ENCODE measurements at regions not wholly inside any gene's neighbourhood (a gene's known extent, or its start where the extent isn't known, plus 50 kb on each side); places are given as distances from the start of the nearest gene placed in this dataset.

- in situ Hi-C loops (cut with HindIII; ENCODE audit: low pct_unique_long_range_greater_than_20kb, low sequenced_read_pairs): no loop called here
- DNase-seq (ENCODE audit: low read depth, low spot score): no peak
Observed at GRCh38 chr2:41141146-41141791, 689.4 kb upstream of the SLC8A1 start.

GRCh38 chr2:41142478-41142877 lies 690.6 kb upstream of the SLC8A1 start:
- in situ Hi-C loops (cut with HindIII; ENCODE audit: low pct_unique_long_range_greater_than_20kb, low sequenced_read_pairs): no loop called here
- no peak for DNase-seq (ENCODE audit: low read depth, low spot score)

GRCh38 chr2:41145066-41145465 lies 693.2 kb upstream of the SLC8A1 start:
- no peak for DNase-seq (ENCODE audit: low read depth, low spot score)
- in situ Hi-C loops (cut with HindIII; ENCODE audit: low pct_unique_long_range_greater_than_20kb, low sequenced_read_pairs): no loop called here

- no peak for DNase-seq (ENCODE audit: low read depth, low spot score)
- in situ Hi-C loops (cut with HindIII; ENCODE audit: low pct_unique_long_range_greater_than_20kb, low sequenced_read_pairs): no loop called here
Observed at GRCh38 chr2:41149054-41149453, 697.2 kb upstream of the SLC8A1 start.

- in situ Hi-C loops (cut with HindIII; ENCODE audit: low pct_unique_long_range_greater_than_20kb, low sequenced_read_pairs): no loop called here
- DNase-seq (ENCODE audit: low read depth, low spot score): no peak
Observed at GRCh38 chr2:41151746-41152145, 699.9 kb upstream of the SLC8A1 start.

GRCh38 chr2:41152318-41152717 lies 700.4 kb upstream of the SLC8A1 start:
- DNase-seq (ENCODE audit: low read depth, low spot score): no peak
- in situ Hi-C loops (cut with HindIII; ENCODE audit: low pct_unique_long_range_greater_than_20kb, low sequenced_read_pairs): no loop called here

- no peak for DNase-seq (ENCODE audit: low read depth, low spot score)
Observed at GRCh38 chr2:41160439-41160838, 708.5 kb upstream of the SLC8A1 start.

GRCh38 chr2:41167014-41167413 lies 715.1 kb upstream of the SLC8A1 start:
- no peak for DNase-seq (ENCODE audit: low read depth, low spot score)
- in situ Hi-C loops (cut with HindIII; ENCODE audit: low pct_unique_long_range_greater_than_20kb, low sequenced_read_pairs): no loop called here

More at GRCh38 chr2:41160439-41160838, 708.5 kb upstream of the SLC8A1 start:
- in situ Hi-C loops (cut with HindIII; ENCODE audit: low pct_unique_long_range_greater_than_20kb, low sequenced_read_pairs): no loop called here

GRCh38 chr2:41169744-41170143 lies 717.9 kb upstream of the SLC8A1 start:
- DNase-seq (ENCODE audit: low read depth, low spot score): no peak
- in situ Hi-C loops (cut with HindIII; ENCODE audit: low pct_unique_long_range_greater_than_20kb, low sequenced_read_pairs): no loop called here

- in situ Hi-C loops (cut with HindIII; ENCODE audit: low pct_unique_long_range_greater_than_20kb, low sequenced_read_pairs): no loop called here
Observed at GRCh38 chr2:41170589-41170988, 718.7 kb upstream of the SLC8A1 start.

GRCh38 chr2:41180387-41180786 lies 728.5 kb upstream of the SLC8A1 start:
- no peak for DNase-seq (ENCODE audit: low read depth, low spot score)
- in situ Hi-C loops (cut with HindIII; ENCODE audit: low pct_unique_long_range_greater_than_20kb, low sequenced_read_pairs): no loop called here

More at GRCh38 chr2:41170589-41170988, 718.7 kb upstream of the SLC8A1 start:
- no peak for DNase-seq (ENCODE audit: low read depth, low spot score)

GRCh38 chr2:41182961-41183360 lies 731.1 kb upstream of the SLC8A1 start:
- DNase-seq (ENCODE audit: low read depth, low spot score): peak; percentile 93
- in situ Hi-C loops (cut with HindIII; ENCODE audit: low pct_unique_long_range_greater_than_20kb, low sequenced_read_pairs): no loop called here

GRCh38 chr2:41187376-41188122 lies 735.7 kb upstream of the SLC8A1 start:
- no peak for DNase-seq (ENCODE audit: low read depth, low spot score)
- in situ Hi-C loops (cut with HindIII; ENCODE audit: low pct_unique_long_range_greater_than_20kb, low sequenced_read_pairs): no loop called here

GRCh38 chr2:41194230-41194629 lies 742.3 kb upstream of the SLC8A1 start:
- in situ Hi-C loops (cut with HindIII; ENCODE audit: low pct_unique_long_range_greater_than_20kb, low sequenced_read_pairs): no loop called here
- DNase-seq (ENCODE audit: low read depth, low spot score): peak; percentile 66

- in situ Hi-C loops (cut with HindIII; ENCODE audit: low pct_unique_long_range_greater_than_20kb, low sequenced_read_pairs): no loop called here
- no peak for DNase-seq (ENCODE audit: low read depth, low spot score)
Observed at GRCh38 chr2:41197781-41198180, 745.9 kb upstream of the SLC8A1 start.

- in situ Hi-C loops (cut with HindIII; ENCODE audit: low pct_unique_long_range_greater_than_20kb, low sequenced_read_pairs): no loop called here
Observed at GRCh38 chr2:41199334-41199733, 747.4 kb upstream of the SLC8A1 start.

GRCh38 chr2:41204315-41204714 lies 752.4 kb upstream of the SLC8A1 start:
- in situ Hi-C loops (cut with HindIII; ENCODE audit: low pct_unique_long_range_greater_than_20kb, low sequenced_read_pairs): no loop called here
- DNase-seq (ENCODE audit: low read depth, low spot score): peak; percentile 17

More at GRCh38 chr2:41199334-41199733, 747.4 kb upstream of the SLC8A1 start:
- DNase-seq (ENCODE audit: low read depth, low spot score): no peak

- DNase-seq (ENCODE audit: low read depth, low spot score): no peak
- in situ Hi-C loops (cut with HindIII; ENCODE audit: low pct_unique_long_range_greater_than_20kb, low sequenced_read_pairs): no loop called here
Observed at GRCh38 chr2:41206004-41206403, 754.1 kb upstream of the SLC8A1 start.

GRCh38 chr2:41207578-41207977 lies 755.7 kb upstream of the SLC8A1 start:
- no peak for DNase-seq (ENCODE audit: low read depth, low spot score)
- in situ Hi-C loops (cut with HindIII; ENCODE audit: low pct_unique_long_range_greater_than_20kb, low sequenced_read_pairs): no loop called here
